SK-N-SH treated with all-trans-retinoic acid at 6 μM for 48 hours (cell line): ENCODE measurements at regions not wholly inside any gene's neighbourhood (a gene's known extent, or its start where the extent isn't known, plus 50 kb on each side); places are given as distances from the start of the nearest gene placed in this dataset.

Experiments
- ARNTL ChIP-seq: fragments of 450-650 bp; formaldehyde crosslinking; IDR thresholded peaks from 2 replicates; pipeline ENCODE4 v1.5.0; 2020; ENCODE audit warnings: low read depth, mild to moderate bottlenecking, moderate library complexity, borderline replicate concordance
- GLIS3 ChIP-seq: fragments of 250-450 bp; sonication (Bioruptor Pico); IDR thresholded peaks from 2 replicates; pipeline ENCODE4 v1.5.0; 2020; ENCODE audit warnings: mild to moderate bottlenecking, moderate library complexity

DNA sequence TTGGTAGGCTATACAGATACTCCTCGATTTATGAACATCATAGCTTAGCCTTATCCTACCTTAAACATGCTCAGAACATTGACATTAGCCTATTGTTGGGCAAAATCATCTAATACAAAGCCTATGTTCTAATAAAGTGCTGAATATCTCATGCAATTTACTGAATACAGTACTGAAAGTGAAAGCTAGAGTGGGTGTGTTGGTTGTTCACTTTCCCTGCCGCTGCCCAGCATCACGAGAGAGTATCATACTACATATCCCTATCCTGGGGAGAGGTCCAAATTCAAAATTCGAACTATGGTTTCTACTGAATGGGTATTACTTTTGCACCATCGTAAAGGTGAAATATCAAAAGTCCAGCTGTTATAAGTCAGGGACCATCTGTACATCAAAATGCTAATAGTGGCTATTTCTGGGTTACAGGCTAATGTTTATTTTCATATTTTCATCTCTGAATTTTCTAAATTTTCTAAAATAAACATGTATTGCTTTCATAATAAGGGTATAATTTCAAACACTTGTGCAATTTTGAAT, 54.5 kb downstream of the NACA2 start:
- no peak for TF ChIP-seq GLIS3 (CRISPR knock-in tag)
- TF ChIP-seq ARNTL (CRISPR knock-in tag): no peak
